ENCODE measurements at regions not wholly inside any gene's neighbourhood (a gene's known extent, or its start where the extent isn't known, plus 50 kb on each side); places are given as distances from the start of the nearest gene placed in this dataset.

DNA sequence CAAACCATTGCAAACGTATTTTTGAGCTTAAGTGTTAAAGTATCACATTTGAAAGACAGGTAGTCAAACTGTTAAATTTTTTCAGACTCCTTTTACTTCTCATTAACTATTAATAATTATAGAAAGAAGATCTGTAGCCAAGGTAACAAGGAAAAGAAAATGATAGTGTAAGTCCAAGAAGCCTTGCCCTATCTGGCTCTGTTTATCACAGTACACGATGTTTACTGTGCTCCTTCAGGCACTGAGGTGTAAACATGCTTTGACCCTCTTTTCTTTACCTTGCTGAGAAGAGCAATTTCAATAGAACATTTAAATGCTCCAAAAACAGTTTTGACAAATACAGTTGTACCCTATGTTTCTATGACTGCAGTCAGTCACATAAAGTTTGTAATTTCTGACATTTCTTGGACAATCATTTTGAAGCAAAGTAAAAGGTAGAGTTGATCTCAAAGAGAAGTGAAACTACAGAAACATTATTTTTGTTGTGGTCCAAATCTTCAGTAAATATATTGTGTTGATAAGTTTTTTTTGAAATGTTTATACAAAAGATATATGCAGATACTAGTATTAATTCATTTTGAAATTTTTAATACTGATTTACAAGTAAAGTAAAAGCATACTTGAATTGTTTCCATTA lies 152.6 kb upstream of the KYNU start:
- H3K4me3 ChIP-seq (ENCODE audit: low read length) = no peak overlapping the region
- TF ChIP-seq, protein P1, sequence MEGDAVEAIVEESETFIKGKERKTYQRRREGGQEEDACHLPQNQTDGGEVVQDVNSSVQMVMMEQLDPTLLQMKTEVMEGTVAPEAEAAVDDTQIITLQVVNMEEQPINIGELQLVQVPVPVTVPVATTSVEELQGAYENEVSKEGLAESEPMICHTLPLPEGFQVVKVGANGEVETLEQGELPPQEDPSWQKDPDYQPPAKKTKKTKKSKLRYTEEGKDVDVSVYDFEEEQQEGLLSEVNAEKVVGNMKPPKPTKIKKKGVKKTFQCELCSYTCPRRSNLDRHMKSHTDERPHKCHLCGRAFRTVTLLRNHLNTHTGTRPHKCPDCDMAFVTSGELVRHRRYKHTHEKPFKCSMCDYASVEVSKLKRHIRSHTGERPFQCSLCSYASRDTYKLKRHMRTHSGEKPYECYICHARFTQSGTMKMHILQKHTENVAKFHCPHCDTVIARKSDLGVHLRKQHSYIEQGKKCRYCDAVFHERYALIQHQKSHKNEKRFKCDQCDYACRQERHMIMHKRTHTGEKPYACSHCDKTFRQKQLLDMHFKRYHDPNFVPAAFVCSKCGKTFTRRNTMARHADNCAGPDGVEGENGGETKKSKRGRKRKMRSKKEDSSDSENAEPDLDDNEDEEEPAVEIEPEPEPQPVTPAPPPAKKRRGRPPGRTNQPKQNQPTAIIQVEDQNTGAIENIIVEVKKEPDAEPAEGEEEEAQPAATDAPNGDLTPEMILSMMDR (conservative IDR thresholded peaks at IDR 0.05; ENCODE audit: low read length) = no peak
- no peak for DNase-seq (ENCODE audit: low read depth)

DNA sequence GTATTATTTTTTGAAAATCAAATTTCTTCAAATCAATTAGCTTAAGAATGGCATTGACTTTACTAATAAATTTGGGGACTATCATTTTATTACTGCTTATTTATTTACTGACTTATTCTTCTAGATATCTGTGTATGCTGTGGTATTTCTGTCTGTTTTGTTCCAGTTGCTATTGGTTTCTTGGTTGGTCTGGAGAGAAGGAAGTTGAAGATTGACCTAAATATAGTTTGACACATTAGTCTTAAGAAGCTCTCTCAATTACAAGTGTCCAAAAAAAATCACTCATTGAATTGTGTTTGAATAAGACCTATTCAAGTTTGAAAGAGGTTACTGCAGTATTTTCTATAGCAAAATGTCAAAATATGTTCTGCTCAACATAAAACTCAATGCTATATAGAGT lies 153.3 kb upstream of the KYNU start:
- H3K4me3 ChIP-seq (ENCODE audit: low read length) = no peak overlapping the region
- TF ChIP-seq, protein P1 (conservative IDR thresholded peaks at IDR 0.05; ENCODE audit: low read length) = no peak
- no peak for DNase-seq (ENCODE audit: low read depth)

DNA sequence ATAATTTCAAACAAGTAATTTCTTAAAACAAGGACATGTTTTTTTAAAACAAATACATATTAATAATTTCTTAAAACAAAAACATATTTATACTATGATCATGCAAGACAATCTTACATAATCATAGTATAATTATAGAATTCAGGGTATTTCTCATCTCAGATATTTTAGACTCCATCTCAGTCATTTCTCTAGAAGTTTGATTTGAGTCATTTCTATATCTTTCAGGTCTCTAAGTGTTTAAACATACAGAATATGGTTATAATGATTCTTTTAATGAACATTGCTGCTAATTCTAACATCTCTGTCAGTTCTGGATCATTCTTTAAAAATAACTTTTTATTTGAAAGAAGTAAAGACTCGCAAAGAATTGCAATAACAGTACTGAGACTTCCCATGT lies 154.2 kb upstream of the KYNU start:
- no peak overlapping the region for H3K4me3 ChIP-seq (ENCODE audit: low read length)
- no peak for DNase-seq (ENCODE audit: low read depth)
- TF ChIP-seq, protein P1 (conservative IDR thresholded peaks at IDR 0.05; ENCODE audit: low read length) = no peak

DNA sequence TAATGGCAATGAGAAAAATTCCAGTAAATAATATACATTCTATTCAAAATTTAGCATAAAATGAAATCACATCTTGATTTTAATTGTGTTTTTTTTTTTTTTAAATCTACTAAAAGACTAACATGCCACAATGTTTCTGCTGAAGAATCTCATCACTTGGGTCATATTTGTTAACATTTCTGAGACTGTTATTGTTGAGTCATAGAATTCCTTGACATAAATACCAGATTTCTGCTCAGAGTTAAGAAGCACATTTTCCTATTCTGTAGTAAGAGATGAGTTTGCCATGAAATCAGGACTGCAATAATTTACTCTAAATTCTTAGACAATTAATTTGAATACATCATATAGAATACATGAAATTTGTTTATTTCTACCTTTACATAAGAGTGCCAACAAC lies 154.9 kb upstream of the KYNU start:
- no peak overlapping the region for H3K4me3 ChIP-seq (ENCODE audit: low read length)
- peak; percentile 42 for DNase-seq (ENCODE audit: low read depth)

DNA sequence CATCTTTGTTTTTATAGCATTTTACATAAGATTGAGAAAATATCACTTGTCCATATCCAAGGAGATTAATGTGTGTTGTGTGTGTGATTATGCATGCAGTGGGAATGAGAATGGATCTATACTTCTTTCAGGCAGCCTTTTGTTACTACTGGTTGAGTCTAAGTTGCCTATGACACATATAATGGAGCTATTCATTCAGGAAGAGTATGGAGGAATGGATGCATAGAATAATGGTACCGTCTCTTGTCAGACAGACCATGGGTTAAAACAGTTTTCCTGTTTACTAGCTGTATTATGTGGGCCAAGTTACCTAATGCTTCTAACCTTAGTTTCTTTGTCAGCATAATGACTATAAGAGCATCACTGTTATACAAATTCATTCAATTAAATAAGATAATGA lies 155.4 kb upstream of the KYNU start:
- DNase-seq (ENCODE audit: low read depth) = no peak
- TF ChIP-seq, protein P1 (conservative IDR thresholded peaks at IDR 0.05; ENCODE audit: low read length) = no peak
- H3K4me3 ChIP-seq (ENCODE audit: low read length) = no peak overlapping the region

More for the DNA sequence above, 154.9 kb upstream of the KYNU start:
- TF ChIP-seq, protein P1 (conservative IDR thresholded peaks at IDR 0.05; ENCODE audit: low read length) = no peak

DNA sequence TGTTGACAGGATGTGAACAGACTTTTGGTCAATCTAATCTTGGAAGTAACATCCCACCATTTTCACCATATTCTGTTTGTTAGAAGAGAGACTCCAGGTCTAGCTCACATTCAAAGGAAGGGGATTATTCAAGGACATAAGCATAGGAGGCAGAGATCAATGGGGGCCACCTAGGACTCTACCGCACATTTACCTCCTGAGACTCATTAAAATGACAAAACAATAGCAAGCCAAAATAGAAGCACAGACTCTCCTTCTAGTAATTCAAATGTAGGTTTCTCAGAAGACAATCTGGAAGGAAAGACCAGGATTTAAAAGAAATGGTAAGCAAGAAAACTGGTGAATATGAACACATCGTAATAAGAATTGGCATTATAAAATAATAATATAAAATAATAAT lies 156.4 kb upstream of the KYNU start:
- TF ChIP-seq, protein P1 (conservative IDR thresholded peaks at IDR 0.05; ENCODE audit: low read length) = no peak
- DNase-seq (ENCODE audit: low read depth) = no peak
- no peak overlapping the region for H3K4me3 ChIP-seq (ENCODE audit: low read length)

DNA sequence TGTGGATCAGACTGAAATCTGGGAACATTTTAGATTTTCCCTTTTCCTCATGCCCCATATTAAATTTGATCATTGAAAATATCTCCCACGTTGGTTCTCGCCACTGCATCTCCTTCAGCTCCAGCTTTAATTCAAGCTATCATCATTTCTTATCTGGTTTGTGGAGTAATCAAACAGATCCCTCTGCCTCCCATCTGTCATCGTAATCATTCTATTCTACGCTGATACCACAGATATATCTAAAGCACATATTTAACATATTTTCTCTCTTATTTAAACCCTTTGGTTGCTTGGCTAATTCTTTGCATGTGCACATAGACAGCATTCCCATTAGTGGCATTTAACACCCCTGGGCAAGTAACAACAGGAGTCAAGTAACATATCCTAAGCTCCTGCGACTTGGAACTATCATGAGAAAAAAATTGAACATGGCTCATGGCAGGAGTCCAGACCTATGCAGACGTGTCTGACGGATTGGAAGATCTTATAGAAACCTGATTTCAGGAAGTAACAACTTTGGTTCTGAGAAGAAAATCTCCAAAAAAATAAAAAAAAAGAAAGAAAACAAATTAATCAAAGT lies 158.8 kb upstream of the KYNU start:
- TF ChIP-seq, protein P1 (conservative IDR thresholded peaks at IDR 0.05; ENCODE audit: low read length) = no peak

More for the DNA sequence above, 158.8 kb upstream of the KYNU start:
- DNase-seq (ENCODE audit: low read depth) = no peak
- H3K4me3 ChIP-seq (ENCODE audit: low read length) = no peak overlapping the region
